Naive B cell (primary cell): ENCODE measurements at regions not wholly inside any gene's neighbourhood (a gene's known extent, or its start where the extent isn't known, plus 50 kb on each side); places are given as distances from the start of the nearest gene placed in this dataset.

Experiments
- ATAC-seq, 2 donors: fragments of 150-1000 bp; cut with Tn5 transposase; 2 replicates each; pipeline ENCODE4 v1.10.0; 2021; ENCODE audit warnings: low read depth in 2 of 2, mild to moderate bottlenecking in 2 of 2, moderate library complexity in 2 of 2
- DNase-seq: peaks from one replicate; pipeline ENCODE4 v3.0.0; 2022
- H3K27ac Mint-ChIP-seq, 6 donors: one replicate each; pipeline ENCODE4 v1.8.0; 2020 to 2022; ENCODE audit warnings: mild to moderate bottlenecking in 6 of 6, mixed read lengths in 6 of 6, moderate library complexity in 5 of 6, inconsistent platforms in 2 of 6
- H3K27me3 Mint-ChIP-seq, 3 donors: one replicate each; pipeline ENCODE4 v1.8.0; 2021 to 2022; ENCODE audit warnings: mixed read lengths in 3 of 3, mild to moderate bottlenecking in 1 of 3
- H3K36me3 Mint-ChIP-seq, 2 donors: one replicate each; pipeline ENCODE4 v1.8.0; 2020 to 2022; ENCODE audit warnings: mixed read lengths in 2 of 2, inconsistent platforms in 1 of 2, mild to moderate bottlenecking in 1 of 2
- H3K4me1 Mint-ChIP-seq, 3 donors: one replicate each; pipeline ENCODE4 v1.8.0; 2020 to 2022; ENCODE audit warnings: mixed read lengths in 3 of 3, inconsistent platforms in 1 of 3, mild to moderate bottlenecking in 1 of 3, moderate library complexity in 1 of 3
- H3K4me3 Mint-ChIP-seq, 8 donors: one replicate each; pipeline ENCODE4 v1.8.0; 2020 to 2022; ENCODE audit warnings: mild to moderate bottlenecking in 8 of 8, mixed read lengths in 8 of 8, moderate library complexity in 8 of 8, inconsistent platforms in 2 of 8
- H3K9me3 Mint-ChIP-seq, 7 donors: one replicate each; pipeline ENCODE4 v1.8.0; 2020 to 2022; ENCODE audit warnings: mixed read lengths in 7 of 7, mild to moderate bottlenecking in 5 of 7, inconsistent platforms in 2 of 7, moderate library complexity in 1 of 7

DNA sequence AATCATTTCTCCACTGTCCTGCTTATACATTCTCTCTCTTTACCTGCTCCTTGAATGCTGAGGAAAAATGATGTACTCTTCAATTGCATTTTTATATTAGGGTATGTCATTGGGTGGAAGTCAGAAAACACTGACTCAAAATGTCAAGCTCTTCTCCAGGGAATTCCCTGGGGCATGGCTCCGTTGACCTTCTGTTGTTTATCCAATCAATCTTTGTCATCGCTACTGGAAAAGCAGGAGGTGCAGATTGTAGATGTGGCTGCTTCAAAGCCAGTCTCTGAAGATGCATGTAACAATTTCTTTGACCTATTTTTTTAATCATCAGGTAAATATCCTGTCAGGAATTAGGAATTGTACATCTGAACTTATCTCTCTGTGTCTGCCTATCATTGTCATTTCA lies 63.9 kb upstream of the TENT5A start:
- H3K27me3 Mint-ChIP-seq, result peaks cover 0 to 3% (median 0%) of the 10 kb centered on the region in 3 donors

GRCh38 chr6:81814370-81815076 lies 62.0 kb upstream of the TENT5A start:
- no peaks in the 10 kb centered on the region for H3K9me3 Mint-ChIP-seq
- DNase-seq, result no peak
- no peaks in the 10 kb centered on the region for H3K36me3 Mint-ChIP-seq
- H3K27me3 Mint-ChIP-seq, result peaks cover 0 to 3% (median 0%) of the 10 kb centered on the region in 3 donors
- peak overlapping the region in 2 of 6 donors; percentile 1 to 41 for H3K27ac Mint-ChIP-seq
- no peak for ATAC-seq
- peaks cover 18 to 41% (median 33%) of the 10 kb centered on the region in 3 donors for H3K4me1 Mint-ChIP-seq
- peak overlapping the region in 1 of 8 donors; percentile 8 for H3K4me3 Mint-ChIP-seq

More for the DNA sequence above, 63.9 kb upstream of the TENT5A start:
- H3K27ac Mint-ChIP-seq, result no peak overlapping the region
- no peaks in the 10 kb centered on the region for H3K9me3 Mint-ChIP-seq
- ATAC-seq (no peak), DNase-seq (no peak)
- no peak overlapping the region for H3K4me3 Mint-ChIP-seq
- no peaks in the 10 kb centered on the region for H3K36me3 Mint-ChIP-seq
- peaks cover 26 to 49% (median 44%) of the 10 kb centered on the region in 3 donors for H3K4me1 Mint-ChIP-seq

DNA sequence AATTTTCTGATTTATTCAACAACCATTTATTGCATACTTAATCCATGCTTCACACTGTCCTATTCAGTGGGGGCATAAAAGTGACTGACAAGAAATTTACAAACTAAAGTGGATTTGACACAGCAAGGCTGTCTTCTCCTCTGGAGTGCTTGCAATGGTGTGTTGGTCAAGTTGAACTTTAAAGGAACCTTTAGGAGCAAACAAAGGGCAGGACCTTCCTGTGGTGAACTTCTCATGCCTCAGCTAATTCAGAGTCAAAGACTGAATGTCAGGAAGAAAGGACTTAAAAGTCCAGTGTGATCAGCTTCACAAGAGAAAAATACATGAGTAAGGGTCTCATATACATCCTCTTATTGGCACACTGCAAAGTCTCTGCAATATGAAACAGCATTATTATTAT lies 60.8 kb upstream of the TENT5A start:
- H3K36me3 Mint-ChIP-seq, result no peaks in the 10 kb centered on the region
- H3K9me3 Mint-ChIP-seq, result no peaks in the 10 kb centered on the region
- H3K4me3 Mint-ChIP-seq, result no peak overlapping the region
- DNase-seq (no peak), ATAC-seq (no peak)
- H3K27ac Mint-ChIP-seq, result no peak overlapping the region
- H3K4me1 Mint-ChIP-seq, result peaks cover 15 to 41% (median 31%) of the 10 kb centered on the region in 3 donors
- H3K27me3 Mint-ChIP-seq, result peaks cover 0 to 3% (median 0%) of the 10 kb centered on the region in 3 donors

DNA sequence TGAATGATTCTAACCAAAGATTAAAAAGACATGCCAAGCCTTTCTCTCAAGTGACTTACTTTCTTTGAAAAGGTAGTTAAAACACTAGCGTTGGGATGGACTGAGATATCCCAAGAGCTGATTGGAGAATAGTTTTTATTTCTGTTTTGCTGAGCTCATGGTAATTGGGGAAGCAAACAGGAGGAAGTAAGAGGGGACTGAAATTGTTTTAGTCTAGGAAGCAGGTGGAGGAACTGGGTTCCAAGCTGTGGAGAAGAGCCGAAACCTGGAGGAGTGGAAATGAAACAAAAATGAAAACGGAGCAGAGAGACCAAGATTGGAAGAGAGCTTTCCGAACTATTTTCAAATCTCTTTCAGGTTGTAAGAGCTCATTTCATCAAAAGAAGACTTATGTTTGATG lies 59.9 kb upstream of the TENT5A start:
- no peaks in the 10 kb centered on the region for H3K36me3 Mint-ChIP-seq
- peaks cover 15 to 40% (median 35%) of the 10 kb centered on the region in 3 donors for H3K4me1 Mint-ChIP-seq
- peak overlapping the region in 7 of 8 donors; percentile 23 to 80 (median 55) for H3K4me3 Mint-ChIP-seq
- H3K27ac Mint-ChIP-seq, result peak overlapping the region in 2 of 6 donors; percentile 38 to 88
- DNase-seq (no peak), ATAC-seq (no peak)
- peaks cover 0 to 3% (median 0%) of the 10 kb centered on the region in 3 donors for H3K27me3 Mint-ChIP-seq
- H3K9me3 Mint-ChIP-seq, result no peaks in the 10 kb centered on the region

GRCh38 chr6:81808851-81809570 lies 56.5 kb upstream of the TENT5A start:
- Mint-ChIP-seq H3K9me3 (no peaks in the 10 kb centered on the region), H3K27me3 (peaks cover 0 to 1% (median 0%) of the 10 kb centered on the region in 3 donors), H3K4me3 (peak overlapping the region; percentile 72 to 94 (median 84)), H3K36me3 (no peaks in the 10 kb centered on the region), H3K27ac (peak overlapping the region; percentile 66 to 96 (median 90)), H3K4me1 (peaks cover 15 to 40% (median 39%) of the 10 kb centered on the region in 3 donors)
- DNase-seq (peak; percentile 25), ATAC-seq (peak; percentile 87 to 88)

GRCh38 chr6:81806793-81807565 lies 54.5 kb upstream of the TENT5A start:
- Mint-ChIP-seq H3K36me3 (no peaks in the 10 kb centered on the region), H3K4me1 (peaks cover 6 to 29% (median 28%) of the 10 kb centered on the region in 3 donors), H3K27ac (no peak overlapping the region), H3K9me3 (no peaks in the 10 kb centered on the region), H3K27me3 (peaks cover 7 to 13% (median 7%) of the 10 kb centered on the region in 3 donors), H3K4me3 (no peak overlapping the region)
- ATAC-seq, result no peak
- DNase-seq, result no peak

- ATAC-seq (no peak), DNase-seq (no peak)
- Mint-ChIP-seq H3K4me3 (no peak overlapping the region), H3K27ac (no peak overlapping the region), H3K4me1 (peaks cover 0 to 3% (median 0%) of the 10 kb centered on the region in 3 donors), H3K36me3 (no peaks in the 10 kb centered on the region), H3K9me3 (no peaks in the 10 kb centered on the region), H3K27me3 (peaks cover 7 to 13% (median 7%) of the 10 kb centered on the region in 3 donors)
Measured at GRCh38 chr6:81802356-81802755, 49.9 kb upstream of the TENT5A start.
